ENCODE measurements at regions not wholly inside any gene's neighbourhood (a gene's known extent, or its start where the extent isn't known, plus 50 kb on each side); places are given as distances from the start of the nearest gene placed in this dataset.

GRCh38 chrY:12483394-12483793 is 217.6 kb upstream of the USP9Y start:
- no peak overlapping the region for H3K27ac ChIP-seq (ENCODE audit: low read length)
- no peaks in the 10 kb centered on the region for H3K27me3 ChIP-seq (ENCODE audit: insufficient read depth, low read depth, low read length)
- no peaks in the 10 kb centered on the region for H3K9me2 ChIP-seq (ENCODE audit: insufficient read depth, low read length)
- H3K79me2 ChIP-seq (replicated peaks; ENCODE audit: insufficient read depth, low read length): no peaks in the 10 kb centered on the region
- H2AFZ ChIP-seq (ENCODE audit: low read depth, low read length): no peak overlapping the region
- H3K4me2 ChIP-seq (ENCODE audit: low read length): no peak overlapping the region
- no peaks in the 10 kb centered on the region for H4K20me1 ChIP-seq (ENCODE audit: insufficient read depth)
- H3K9me3 ChIP-seq (ENCODE audit: low read length): no peaks in the 10 kb centered on the region
- no peaks in the 10 kb centered on the region for H3F3A ChIP-seq (ENCODE audit: insufficient read depth, low read length, poor library complexity, severe bottlenecking)
- no peak for TF ChIP-seq RAD21 (conservative IDR thresholded peaks at IDR 0.05)
- TF ChIP-seq EZH2 (IDR thresholded peaks at IDR 0.05; ENCODE audit: borderline replicate concordance, insufficient read depth, low read length, poor library complexity, severe bottlenecking): no peak
- TF ChIP-seq SMC3 (conservative IDR thresholded peaks at IDR 0.05; ENCODE audit: poor library complexity): no peak
- no peak for TF ChIP-seq POLR2AphosphoS5 (IDR thresholded peaks at IDR 0.05)
- no peak for TF ChIP-seq TAF1 (IDR thresholded peaks at IDR 0.05; ENCODE audit: low read depth)
- TF ChIP-seq CTCF (IDR thresholded peaks at IDR 0.05; ENCODE audit: poor library complexity, severe bottlenecking): no peak
- TF ChIP-seq MXI1 (conservative IDR thresholded peaks at IDR 0.05; ENCODE audit: poor library complexity, severe bottlenecking): no peak
- TF ChIP-seq EP300 (conservative IDR thresholded peaks at IDR 0.05; ENCODE audit: poor library complexity, severe bottlenecking): no peak
- TF ChIP-seq REST (IDR thresholded peaks at IDR 0.05; ENCODE audit: borderline replicate concordance): no peak
- no peaks in the 10 kb centered on the region for H3K36me3 ChIP-seq (ENCODE audit: insufficient read depth, low read length)
- no peak overlapping the region for H3K9ac ChIP-seq (ENCODE audit: low read length)
- no peak overlapping the region for H3K4me3 ChIP-seq (ENCODE audit: low read length)

GRCh38 chrY:12490558-12491209 is 210.3 kb upstream of the USP9Y start:
- Histone ChIP-seq H3K4me3 (ENCODE audit: low read length) (no peak overlapping the region), H3K4me2 (ENCODE audit: low read length) (no peak overlapping the region), H3K36me3 (ENCODE audit: insufficient read depth, low read length) (no peaks in the 10 kb centered on the region), H3F3A (ENCODE audit: insufficient read depth, low read length, poor library complexity, severe bottlenecking) (no peaks in the 10 kb centered on the region), H2AFZ (ENCODE audit: low read depth, low read length) (no peak overlapping the region), H4K20me1 (ENCODE audit: insufficient read depth) (no peaks in the 10 kb centered on the region), H3K27me3 (ENCODE audit: insufficient read depth, low read depth, low read length) (no peaks in the 10 kb centered on the region), H3K9me3 (ENCODE audit: low read length) (no peaks in the 10 kb centered on the region), H3K9me2 (ENCODE audit: insufficient read depth, low read length) (no peaks in the 10 kb centered on the region), H3K79me2 (replicated peaks; ENCODE audit: insufficient read depth, low read length) (no peaks in the 10 kb centered on the region), H3K27ac (ENCODE audit: low read length) (no peak overlapping the region), H3K9ac (ENCODE audit: low read length) (no peak overlapping the region)
- TF ChIP-seq MXI1 (conservative IDR thresholded peaks at IDR 0.05; ENCODE audit: poor library complexity, severe bottlenecking): no peak
- no peak for TF ChIP-seq SMC3 (conservative IDR thresholded peaks at IDR 0.05; ENCODE audit: poor library complexity)
- TF ChIP-seq CTCF (IDR thresholded peaks at IDR 0.05; ENCODE audit: poor library complexity, severe bottlenecking): no peak
- no peak for TF ChIP-seq TAF1 (IDR thresholded peaks at IDR 0.05; ENCODE audit: low read depth)
- TF ChIP-seq RAD21 (conservative IDR thresholded peaks at IDR 0.05): no peak
- no peak for TF ChIP-seq REST (IDR thresholded peaks at IDR 0.05; ENCODE audit: borderline replicate concordance)
- TF ChIP-seq EP300 (conservative IDR thresholded peaks at IDR 0.05; ENCODE audit: poor library complexity, severe bottlenecking): no peak
- TF ChIP-seq EZH2 (IDR thresholded peaks at IDR 0.05; ENCODE audit: borderline replicate concordance, insufficient read depth, low read length, poor library complexity, severe bottlenecking): no peak
- no peak for TF ChIP-seq POLR2AphosphoS5 (IDR thresholded peaks at IDR 0.05)
